SU-DHL-6 (cell line): ENCODE measurements at regions not wholly inside any gene's neighbourhood (a gene's known extent, or its start where the extent isn't known, plus 50 kb on each side); places are given as distances from the start of the nearest gene placed in this dataset.

Experiments
- EZH2phosphoT487 ChIP-seq: fragments of 200-600 bp; sonication (generic), shearing (Covaris generic); conservative IDR thresholded peaks from 2 replicates; pipeline ENCODE4 v1.6.1; 2018; ENCODE audit warnings: mild to moderate bottlenecking, antibody characterized with exemption, low read length, moderate library complexity, mixed read lengths
- TF ChIP-seq, protein P1 (sequence below): fragments of 200-600 bp; sonication (generic); IDR thresholded peaks from one replicate; pipeline ENCODE4 v1.5.1; 2017; ENCODE audit warnings: antibody characterized with exemption, mild to moderate bottlenecking, low read length, moderate library complexity; ENCODE audit not compliant: insufficient read depth, poor library complexity, severe bottlenecking

DNA sequence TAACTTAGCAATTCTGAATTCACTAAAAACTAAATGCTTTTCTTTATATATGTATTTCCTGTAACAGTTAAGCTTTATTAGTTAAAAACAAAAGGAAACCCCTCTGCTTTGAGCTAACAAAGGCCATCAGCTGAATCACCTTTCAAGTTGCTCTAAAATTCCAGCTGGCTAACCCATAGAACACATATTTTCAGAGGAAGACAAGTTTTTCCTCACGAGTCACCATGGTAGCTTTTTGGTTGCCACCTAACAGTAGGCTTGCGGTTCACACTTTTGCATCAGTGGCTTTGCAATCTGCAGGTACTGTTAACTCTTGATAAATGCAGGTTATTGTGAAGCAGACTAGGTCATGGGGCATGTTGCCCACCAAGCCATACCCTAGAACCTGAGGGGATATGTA is 57.6 kb upstream of the IRX5 start:
- TF ChIP-seq, protein P1, sequence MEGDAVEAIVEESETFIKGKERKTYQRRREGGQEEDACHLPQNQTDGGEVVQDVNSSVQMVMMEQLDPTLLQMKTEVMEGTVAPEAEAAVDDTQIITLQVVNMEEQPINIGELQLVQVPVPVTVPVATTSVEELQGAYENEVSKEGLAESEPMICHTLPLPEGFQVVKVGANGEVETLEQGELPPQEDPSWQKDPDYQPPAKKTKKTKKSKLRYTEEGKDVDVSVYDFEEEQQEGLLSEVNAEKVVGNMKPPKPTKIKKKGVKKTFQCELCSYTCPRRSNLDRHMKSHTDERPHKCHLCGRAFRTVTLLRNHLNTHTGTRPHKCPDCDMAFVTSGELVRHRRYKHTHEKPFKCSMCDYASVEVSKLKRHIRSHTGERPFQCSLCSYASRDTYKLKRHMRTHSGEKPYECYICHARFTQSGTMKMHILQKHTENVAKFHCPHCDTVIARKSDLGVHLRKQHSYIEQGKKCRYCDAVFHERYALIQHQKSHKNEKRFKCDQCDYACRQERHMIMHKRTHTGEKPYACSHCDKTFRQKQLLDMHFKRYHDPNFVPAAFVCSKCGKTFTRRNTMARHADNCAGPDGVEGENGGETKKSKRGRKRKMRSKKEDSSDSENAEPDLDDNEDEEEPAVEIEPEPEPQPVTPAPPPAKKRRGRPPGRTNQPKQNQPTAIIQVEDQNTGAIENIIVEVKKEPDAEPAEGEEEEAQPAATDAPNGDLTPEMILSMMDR: no peak
- TF ChIP-seq EZH2phosphoT487: no peak
